Mesenchymal stem cell (in vitro differentiated cells and primary cell): ENCODE measurements at regions not wholly inside any gene's neighbourhood (a gene's known extent, or its start where the extent isn't known, plus 50 kb on each side); places are given as distances from the start of the nearest gene placed in this dataset.

Experiments used
- DNase-seq: peaks from one replicate; pipeline ENCODE4 v3.0.0-alpha.2; 2013
- H2AFZ ChIP-seq: one replicate; pipeline ENCODE4 v1.6.1; 2013; ENCODE audit warnings: low read depth, mild to moderate bottlenecking, control low read depth, inconsistent platforms, low read length, moderate library complexity
- H2AK5ac ChIP-seq: 2 replicates; pipeline ENCODE4 v1.6.1; 2013; ENCODE audit warnings: low read length, moderate library complexity, mild to moderate bottlenecking, inconsistent platforms; ENCODE audit not compliant: severe bottlenecking
- H2BK120ac ChIP-seq: one replicate; pipeline ENCODE4 v1.6.1; 2013; ENCODE audit warnings: low read depth, mild to moderate bottlenecking, inconsistent platforms, low read length, moderate library complexity
- H2BK12ac ChIP-seq, 2 experiments: one replicate each; pipeline ENCODE4 v1.6.1; 2013; ENCODE audit warnings: inconsistent platforms in 2 of 2, low read length in 2 of 2, mild to moderate bottlenecking in 2 of 2, moderate library complexity in 2 of 2, control low read depth in 1 of 2
- H2BK15ac ChIP-seq: one replicate; pipeline ENCODE4 v1.6.1; 2013; ENCODE audit warnings: mild to moderate bottlenecking, low read depth, inconsistent platforms; ENCODE audit not compliant: poor library complexity, severe bottlenecking
- H2BK5ac ChIP-seq: 2 replicates; pipeline ENCODE4 v1.6.1; 2013; ENCODE audit warnings: low read depth, mild to moderate bottlenecking, low read length, control low read depth, inconsistent platforms; ENCODE audit not compliant: poor library complexity, severe bottlenecking
- H3K14ac ChIP-seq, 2 experiments: one replicate each; pipeline ENCODE4 v1.6.1; 2013; ENCODE audit warnings: inconsistent platforms in 2 of 2, low read length in 2 of 2, control low read depth in 1 of 2, mild to moderate bottlenecking in 1 of 2, moderate library complexity in 1 of 2
- H3K18ac ChIP-seq, 2 experiments: one replicate each; pipeline ENCODE4 v1.6.1; 2013; ENCODE audit warnings: inconsistent platforms in 2 of 2, low read length in 2 of 2, control low read depth in 1 of 2, low read depth in 1 of 2, mild to moderate bottlenecking in 1 of 2
- H3K23ac ChIP-seq, 2 experiments: one replicate each; pipeline ENCODE4 v1.6.1; 2013; ENCODE audit warnings: inconsistent platforms in 2 of 2, low read length in 2 of 2, mild to moderate bottlenecking in 2 of 2, moderate library complexity in 2 of 2, control low read depth in 1 of 2
- H3K27ac ChIP-seq: 2 replicates; pipeline ENCODE4 v1.5.1; 2013; ENCODE audit warnings: mild to moderate bottlenecking, moderate library complexity, low read length, control low read depth, inconsistent platforms; ENCODE audit not compliant: poor library complexity, severe bottlenecking
- H3K27me3 ChIP-seq, 2 experiments: 2 replicates each; pipeline versions ENCODE4 v1.6.1 to v1.7.0; 2013; ENCODE audit warnings: low read length in 2 of 2, mild to moderate bottlenecking in 2 of 2, moderate library complexity in 2 of 2, control low read depth in 1 of 2, inconsistent platforms in 1 of 2; ENCODE audit not compliant: control insufficient read depth in 1 of 2, insufficient read depth in 1 of 2
- H3K36me3 ChIP-seq, 2 experiments: 2 replicates each; pipeline versions ENCODE4 v1.6.1 to v1.7.0; 2013; ENCODE audit warnings: low read length in 2 of 2, control low read depth in 1 of 2, inconsistent platforms in 1 of 2, low read depth in 1 of 2, mild to moderate bottlenecking in 1 of 2; ENCODE audit not compliant: insufficient read depth in 2 of 2, control insufficient read depth in 1 of 2
- H3K4ac ChIP-seq, 2 experiments: one replicate each; pipeline ENCODE4 v1.6.1; 2013; ENCODE audit warnings: inconsistent platforms in 2 of 2, low read length in 2 of 2, mild to moderate bottlenecking in 2 of 2, moderate library complexity in 2 of 2, control low read depth in 1 of 2, low read depth in 1 of 2
- H3K4me1 ChIP-seq: 2 replicates; pipeline ENCODE4 v1.6.1; 2013; ENCODE audit warnings: low read depth, low read length, control low read depth; ENCODE audit not compliant: control insufficient read depth, insufficient read depth
- H3K4me2 ChIP-seq: 2 replicates; pipeline ENCODE4 v1.6.1; 2013; ENCODE audit warnings: low read length, mild to moderate bottlenecking, inconsistent platforms; ENCODE audit not compliant: poor library complexity, severe bottlenecking
- H3K4me3 ChIP-seq, 2 experiments: 2 replicates each; pipeline versions ENCODE4 v1.5.1 to v1.7.0; 2013; ENCODE audit warnings: low read length in 2 of 2, mild to moderate bottlenecking in 2 of 2, control low read depth in 1 of 2, low read depth in 1 of 2; ENCODE audit not compliant: insufficient read depth in 1 of 2
- H3K79me1 ChIP-seq: replicated peaks from 2 replicates; pipeline ENCODE4 v1.6.1; 2013; ENCODE audit warnings: mild to moderate bottlenecking, control low read depth, low read length, inconsistent platforms; ENCODE audit not compliant: poor library complexity, severe bottlenecking
- H3K9ac ChIP-seq: 2 replicates; pipeline ENCODE4 v1.7.0; 2013; ENCODE audit warnings: mild to moderate bottlenecking, low read length, moderate library complexity
- H3K9me3 ChIP-seq: 2 replicates; pipeline ENCODE4 v1.7.0; 2013; ENCODE audit warnings: mild to moderate bottlenecking, low read length; ENCODE audit not compliant: control insufficient read depth
- H4K8ac ChIP-seq: one replicate; pipeline ENCODE4 v1.6.1; 2013; ENCODE audit warnings: inconsistent platforms, mild to moderate bottlenecking, low read length, moderate library complexity
- H4K91ac ChIP-seq: one replicate; pipeline ENCODE4 v1.6.1; 2013; ENCODE audit warnings: mild to moderate bottlenecking, low read length, inconsistent platforms
- WGBS: methylation state at CpG from one replicate; pipeline ENCODE4 v1.1.7; 2013; ENCODE audit warnings: mixed read lengths; 5-methylcytosine and 5-hydroxymethylcytosine counted together

DNA sequence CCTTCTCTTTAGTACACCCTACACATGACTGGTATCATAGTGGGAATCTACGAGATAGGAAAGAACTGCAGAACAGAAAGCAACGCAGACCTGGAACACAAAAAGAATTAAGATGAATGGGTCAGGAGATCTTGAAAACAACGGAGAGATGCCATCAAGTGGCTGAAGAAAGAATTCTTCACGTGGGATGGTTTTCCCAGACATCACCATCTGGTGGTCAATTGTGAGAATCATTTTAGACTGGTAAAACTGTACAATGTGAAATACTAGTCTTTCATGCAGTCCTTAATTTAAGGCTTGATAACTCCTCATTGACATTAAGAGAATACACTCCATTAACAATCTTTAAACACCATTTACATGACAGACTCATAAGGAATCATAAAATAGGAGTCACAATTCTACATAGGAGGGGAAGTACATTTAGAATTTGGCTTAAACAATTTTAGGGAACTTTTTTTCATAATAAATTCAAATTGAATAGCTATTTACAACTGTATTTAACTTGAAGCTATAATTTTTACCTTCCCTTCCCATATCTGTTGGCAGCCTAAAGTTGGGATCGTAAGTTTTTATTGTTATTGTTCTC lies 128.4 kb upstream of the TRPM3 start:
- Histone ChIP-seq H3K4me3 (no peak overlapping the region), H3K4ac (no peak overlapping the region), H2AFZ (no peak overlapping the region), H2BK15ac (no peak overlapping the region), H3K79me1 (no peaks in the 10 kb centered on the region), H2AK5ac (no peak overlapping the region), H3K27ac (no peak overlapping the region), H3K9ac (peak overlapping the region; percentile 31), H2BK12ac (no peak overlapping the region), H3K27me3 (no peaks in the 10 kb centered on the region), H3K4me1 (no peaks in the 10 kb centered on the region), H3K18ac (no peak overlapping the region), H3K14ac (no peak overlapping the region), H3K23ac (no peak overlapping the region), H2BK120ac (no peak overlapping the region), H4K91ac (no peak overlapping the region), H4K8ac (no peak overlapping the region), H3K36me3 (no peaks in the 10 kb centered on the region), H3K4me2 (no peak overlapping the region), H3K9me3 (no peaks in the 10 kb centered on the region), H2BK5ac (no peak overlapping the region)
- 11% methylated on average over 4 of the region's 5 CpGs for WGBS
- peak; percentile 65 for DNase-seq

DNA sequence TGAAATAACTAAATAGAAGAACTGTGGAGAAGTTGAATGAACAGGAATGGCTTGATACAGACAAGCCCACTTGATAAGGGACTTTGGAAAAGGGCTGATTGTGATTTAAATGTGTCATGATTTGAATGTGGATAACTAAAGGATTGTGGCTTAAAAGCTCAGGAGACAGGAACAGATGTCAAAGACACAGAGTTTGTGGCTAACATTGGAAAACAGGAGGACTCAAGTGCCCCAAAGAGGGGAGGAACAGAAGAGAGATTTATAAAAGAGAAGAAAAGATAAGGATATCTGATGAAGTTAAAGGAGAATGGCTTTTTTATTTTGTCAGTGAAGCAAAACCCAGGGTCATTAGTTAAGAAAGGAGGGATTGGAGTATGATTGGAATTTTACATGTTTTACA lies 124.2 kb upstream of the TRPM3 start:
- Histone ChIP-seq H2BK120ac (no peak overlapping the region), H2BK5ac (no peak overlapping the region), H3K36me3 (no peaks in the 10 kb centered on the region), H3K23ac (no peak overlapping the region), H3K27ac (no peak overlapping the region), H3K27me3 (no peaks in the 10 kb centered on the region), H3K4me2 (no peak overlapping the region), H3K18ac (no peak overlapping the region), H3K4ac (no peak overlapping the region), H4K8ac (no peak overlapping the region), H3K4me3 (no peak overlapping the region), H2BK12ac (no peak overlapping the region), H2AK5ac (no peak overlapping the region), H2AFZ (no peak overlapping the region), H3K9ac (no peak overlapping the region), H3K14ac (no peak overlapping the region), H2BK15ac (no peak overlapping the region), H3K9me3 (no peaks in the 10 kb centered on the region), H3K4me1 (no peaks in the 10 kb centered on the region), H3K79me1 (no peaks in the 10 kb centered on the region), H4K91ac (no peak overlapping the region)
- no peak for DNase-seq

DNA sequence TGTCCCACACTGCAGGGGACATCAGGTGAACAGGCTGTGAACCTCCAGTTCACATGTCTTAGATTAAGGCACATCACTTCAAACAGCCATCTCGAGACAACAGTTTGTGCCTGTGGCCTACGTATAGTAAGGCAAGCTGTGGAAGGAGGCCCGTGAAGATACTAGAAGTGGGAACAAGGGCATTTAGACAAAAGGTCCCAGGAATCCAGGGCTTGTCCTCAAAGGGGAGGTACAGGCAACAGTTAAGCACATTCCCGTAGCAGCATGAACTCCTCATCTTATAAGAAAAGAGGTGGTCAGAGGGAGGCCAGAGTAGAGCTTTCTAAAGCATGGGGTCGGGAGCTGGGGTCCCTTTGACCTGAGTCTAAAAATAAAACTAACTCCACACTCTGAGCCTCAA lies 122.5 kb upstream of the TRPM3 start:
- 58% methylated on average over 4 of the region's 5 CpGs for WGBS
- no peaks in the 10 kb centered on the region for H3K27me3 ChIP-seq
- no peak overlapping the region for H2BK12ac ChIP-seq
- H3K23ac ChIP-seq = no peak overlapping the region
- no peak overlapping the region for H3K18ac ChIP-seq
- no peak overlapping the region for H3K27ac ChIP-seq
- no peaks in the 10 kb centered on the region for H3K36me3 ChIP-seq
- H4K8ac ChIP-seq = no peak overlapping the region
- no peaks in the 10 kb centered on the region for H3K79me1 ChIP-seq
- H2AFZ ChIP-seq = no peak overlapping the region
- no peak overlapping the region for H3K9ac ChIP-seq
- no peak for DNase-seq
- peak overlapping the region in 1 of 2 experiments; percentile 48 for H3K14ac ChIP-seq
- H3K4me1 ChIP-seq = no peaks in the 10 kb centered on the region
- H2BK120ac ChIP-seq = no peak overlapping the region
- no peak overlapping the region for H3K4me3 ChIP-seq
- no peak overlapping the region for H2BK15ac ChIP-seq
- H2AK5ac ChIP-seq = no peak overlapping the region
- H3K9me3 ChIP-seq = no peaks in the 10 kb centered on the region
- no peak overlapping the region for H3K4me2 ChIP-seq
- H4K91ac ChIP-seq = no peak overlapping the region
- no peak overlapping the region for H3K4ac ChIP-seq
- no peak overlapping the region for H2BK5ac ChIP-seq

DNA sequence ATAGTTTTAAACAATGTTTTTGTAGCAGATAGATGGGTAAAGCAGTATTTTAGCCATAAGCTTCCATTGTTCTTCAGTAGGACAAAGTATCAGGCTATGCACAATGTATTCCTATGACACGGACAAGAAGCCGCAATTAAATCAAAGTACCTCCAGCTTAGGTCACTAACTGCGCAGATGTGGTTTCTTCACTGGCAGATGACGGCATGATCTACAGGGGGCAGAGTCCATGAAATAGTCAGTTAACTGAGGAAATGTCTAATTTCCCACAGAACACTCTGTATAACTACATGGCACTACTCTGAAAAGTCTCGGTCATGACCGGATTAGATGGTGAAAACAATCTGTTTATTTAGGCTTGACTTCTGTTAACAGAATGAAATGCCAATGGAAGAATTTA lies 120.7 kb upstream of the TRPM3 start:
- H3K27ac ChIP-seq = no peak overlapping the region
- no peak overlapping the region for H3K18ac ChIP-seq
- H2AK5ac ChIP-seq = no peak overlapping the region
- no peak overlapping the region for H3K9ac ChIP-seq
- H3K23ac ChIP-seq = no peak overlapping the region
- H2AFZ ChIP-seq = no peak overlapping the region
- 83% methylated on average over 6 of the region's 6 CpGs for WGBS
- no peak overlapping the region for H3K4me3 ChIP-seq
- H2BK15ac ChIP-seq = no peak overlapping the region
- no peak for DNase-seq
- H3K9me3 ChIP-seq = no peaks in the 10 kb centered on the region
- H3K4me1 ChIP-seq = no peaks in the 10 kb centered on the region
- no peak overlapping the region for H2BK5ac ChIP-seq
- H3K27me3 ChIP-seq = no peaks in the 10 kb centered on the region
- H3K4me2 ChIP-seq = no peak overlapping the region
- no peaks in the 10 kb centered on the region for H3K36me3 ChIP-seq
- no peak overlapping the region for H4K8ac ChIP-seq
- H4K91ac ChIP-seq = no peak overlapping the region
- no peak overlapping the region for H3K14ac ChIP-seq
- H2BK120ac ChIP-seq = no peak overlapping the region
- H2BK12ac ChIP-seq = no peak overlapping the region
- no peak overlapping the region for H3K4ac ChIP-seq
- no peaks in the 10 kb centered on the region for H3K79me1 ChIP-seq
